Mononuclear cell (primary cell): ENCODE measurements at regions not wholly inside any gene's neighbourhood (a gene's known extent, or its start where the extent isn't known, plus 50 kb on each side); places are given as distances from the start of the nearest gene placed in this dataset.

Experiments used
- H3K27me3 ChIP-seq: 2 replicates; pipeline ENCODE4 v1.6.0; 2011; ENCODE audit warnings: low read length, control low read depth; ENCODE audit not compliant: insufficient read depth
- H3K4me1 ChIP-seq: 2 replicates; pipeline ENCODE4 v1.5.1; 2011; ENCODE audit warnings: mild to moderate bottlenecking, low read length, control low read depth; ENCODE audit not compliant: insufficient read depth
- H3K4me3 ChIP-seq: 2 replicates; pipeline ENCODE4 v1.5.1; 2011; ENCODE audit warnings: mild to moderate bottlenecking, low read length, moderate library complexity
- H3K9me3 ChIP-seq: 2 replicates; pipeline ENCODE4 v1.5.1; 2011; ENCODE audit warnings: low read depth, mild to moderate bottlenecking, control low read depth, low read length

GRCh38 chr14:71473843-71474242 is 458.4 kb upstream of the RGS6 start:
- no peak overlapping the region for H3K4me3 ChIP-seq
- H3K4me1 ChIP-seq, result peaks cover 5% of the 10 kb centered on the region
- H3K9me3 ChIP-seq, result no peaks in the 10 kb centered on the region
- no peaks in the 10 kb centered on the region for H3K27me3 ChIP-seq

GRCh38 chr14:71474301-71475265 is 457.6 kb upstream of the RGS6 start:
- peaks cover 12% of the 10 kb centered on the region for H3K4me1 ChIP-seq
- no peaks in the 10 kb centered on the region for H3K9me3 ChIP-seq
- H3K4me3 ChIP-seq, result no peak overlapping the region
- no peaks in the 10 kb centered on the region for H3K27me3 ChIP-seq

GRCh38 chr14:71475916-71476315 is 456.3 kb upstream of the RGS6 start:
- Histone ChIP-seq H3K27me3 (no peaks in the 10 kb centered on the region), H3K4me1 (peaks cover 16% of the 10 kb centered on the region), H3K9me3 (no peaks in the 10 kb centered on the region), H3K4me3 (no peak overlapping the region)

- Histone ChIP-seq H3K4me3 (no peak overlapping the region), H3K9me3 (no peaks in the 10 kb centered on the region), H3K4me1 (peaks cover 16% of the 10 kb centered on the region), H3K27me3 (no peaks in the 10 kb centered on the region)
Measured at GRCh38 chr14:71478542-71478941, 453.7 kb upstream of the RGS6 start.

GRCh38 chr14:71481021-71481654 is 451.1 kb upstream of the RGS6 start:
- no peaks in the 10 kb centered on the region for H3K27me3 ChIP-seq
- no peaks in the 10 kb centered on the region for H3K9me3 ChIP-seq
- H3K4me1 ChIP-seq, result peaks cover 16% of the 10 kb centered on the region
- no peak overlapping the region for H3K4me3 ChIP-seq

GRCh38 chr14:71482671-71483070 is 449.6 kb upstream of the RGS6 start:
- Histone ChIP-seq H3K27me3 (no peaks in the 10 kb centered on the region), H3K4me1 (peaks cover 16% of the 10 kb centered on the region), H3K9me3 (no peaks in the 10 kb centered on the region)

GRCh38 chr14:71483154-71483553 is 449.1 kb upstream of the RGS6 start:
- Histone ChIP-seq H3K4me1 (peaks cover 16% of the 10 kb centered on the region), H3K4me3 (no peak overlapping the region), H3K27me3 (no peaks in the 10 kb centered on the region), H3K9me3 (no peaks in the 10 kb centered on the region)

More at GRCh38 chr14:71482671-71483070, 449.6 kb upstream of the RGS6 start:
- H3K4me3 ChIP-seq, result no peak overlapping the region

- H3K9me3 ChIP-seq, result no peaks in the 10 kb centered on the region
- H3K4me1 ChIP-seq, result no peaks in the 10 kb centered on the region
- H3K27me3 ChIP-seq, result no peaks in the 10 kb centered on the region
- no peak overlapping the region for H3K4me3 ChIP-seq
Measured at GRCh38 chr14:71485833-71486232, 446.4 kb upstream of the RGS6 start.

GRCh38 chr14:71486279-71486678 is 445.9 kb upstream of the RGS6 start:
- Histone ChIP-seq H3K4me1 (no peaks in the 10 kb centered on the region), H3K27me3 (no peaks in the 10 kb centered on the region), H3K9me3 (no peaks in the 10 kb centered on the region), H3K4me3 (no peak overlapping the region)

GRCh38 chr14:71487449-71487848 is 444.8 kb upstream of the RGS6 start:
- Histone ChIP-seq H3K4me3 (no peak overlapping the region), H3K9me3 (no peaks in the 10 kb centered on the region), H3K27me3 (no peaks in the 10 kb centered on the region), H3K4me1 (no peaks in the 10 kb centered on the region)

GRCh38 chr14:71487941-71488340 is 444.3 kb upstream of the RGS6 start:
- H3K4me1 ChIP-seq, result no peaks in the 10 kb centered on the region
- no peaks in the 10 kb centered on the region for H3K9me3 ChIP-seq
- no peak overlapping the region for H3K4me3 ChIP-seq
- no peaks in the 10 kb centered on the region for H3K27me3 ChIP-seq

- no peak overlapping the region for H3K4me3 ChIP-seq
- H3K27me3 ChIP-seq, result no peaks in the 10 kb centered on the region
- H3K9me3 ChIP-seq, result no peaks in the 10 kb centered on the region
- H3K4me1 ChIP-seq, result no peaks in the 10 kb centered on the region
Measured at GRCh38 chr14:71488703-71489191, 443.5 kb upstream of the RGS6 start.

- Histone ChIP-seq H3K4me1 (no peaks in the 10 kb centered on the region), H3K27me3 (no peaks in the 10 kb centered on the region), H3K4me3 (no peak overlapping the region), H3K9me3 (no peaks in the 10 kb centered on the region)
Measured at GRCh38 chr14:71489742-71490141, 442.5 kb upstream of the RGS6 start.

- H3K4me1 ChIP-seq, result no peaks in the 10 kb centered on the region
- no peaks in the 10 kb centered on the region for H3K9me3 ChIP-seq
Measured at GRCh38 chr14:71491931-71492330, 440.3 kb upstream of the RGS6 start.

GRCh38 chr14:71492346-71492745 is 439.9 kb upstream of the RGS6 start:
- no peak overlapping the region for H3K4me3 ChIP-seq
- no peaks in the 10 kb centered on the region for H3K9me3 ChIP-seq
- H3K4me1 ChIP-seq, result no peaks in the 10 kb centered on the region
- no peaks in the 10 kb centered on the region for H3K27me3 ChIP-seq

More at GRCh38 chr14:71491931-71492330, 440.3 kb upstream of the RGS6 start:
- Histone ChIP-seq H3K4me3 (no peak overlapping the region), H3K27me3 (no peaks in the 10 kb centered on the region)
